Caco-2 (cell line): ENCODE measurements at regions not wholly inside any gene's neighbourhood (a gene's known extent, or its start where the extent isn't known, plus 50 kb on each side); places are given as distances from the start of the nearest gene placed in this dataset.

Experiments used
- BruUV-seq: library from RNA; stranded (reverse); fragments of 400-500 nt; replicated peaks from 2 replicates; lab custom pipeline; 2021; lab: Mats Ljungman, UMichigan
- CTCF ChIA-PET: fragments of 300-600 bp; sonication (Branson Sonifier 250); formaldehyde crosslinking; loops from one replicate; lab custom pipeline; 2022; ENCODE audit warnings: antibody characterized with exemption; lab: Charles Lee
- POLR2A ChIA-PET: fragments of 300-600 bp; sonication (Branson Sonifier 250); formaldehyde crosslinking; loops from one replicate; lab custom pipeline; 2022; ENCODE audit warnings: antibody characterized with exemption; lab: Charles Lee
- DNase-seq, 2 experiments: peaks; one replicate each; pipeline versions ENCODE4 v3.0.0 to v3.0.0-alpha.2; 2020 to 2022
- H3K27me3 ChIP-seq: replicated peaks from 2 replicates; pipeline ENCODE4 v1.6.0; 2011; ENCODE audit warnings: low read length; ENCODE audit not compliant: control insufficient read depth, insufficient read depth
- H3K36me3 ChIP-seq: 2 replicates; pipeline ENCODE4 v1.5.1; 2011; ENCODE audit warnings: low read length; ENCODE audit not compliant: control insufficient read depth, insufficient read depth
- H3K4me1 ChIP-seq: fragments of 250-450 bp; sonication (Bioruptor Pico); 2 replicates; pipeline ENCODE4 v1.5.1; 2020; ENCODE audit warnings: mild to moderate bottlenecking
- H3K4me3 ChIP-seq: 2 replicates; pipeline ENCODE4 v1.5.1; 2011; ENCODE audit warnings: low read depth, mild to moderate bottlenecking, control low read depth, low read length
- H3K9me3 ChIP-seq: fragments of 250-450 bp; sonication (Bioruptor Pico); 2 replicates; pipeline ENCODE4 v1.5.1; 2020; ENCODE audit warnings: mild to moderate bottlenecking, moderate library complexity
- H3K27ac Mint-ChIP-seq: one replicate; pipeline ENCODE4 v1.8.0; 2022; ENCODE audit warnings: mixed read lengths; ENCODE audit not compliant: unreplicated experiment
- H3K27me3 Mint-ChIP-seq: one replicate; pipeline ENCODE4 v1.8.0; 2022; ENCODE audit warnings: mixed read lengths; ENCODE audit not compliant: insufficient read depth, unreplicated experiment
- H3K36me3 Mint-ChIP-seq: one replicate; pipeline ENCODE4 v1.8.0; 2022; ENCODE audit warnings: mild to moderate bottlenecking, mixed read lengths; ENCODE audit not compliant: insufficient read depth, unreplicated experiment
- H3K4me1 Mint-ChIP-seq: one replicate; pipeline ENCODE4 v1.8.0; 2022; ENCODE audit warnings: low read depth, mixed read lengths; ENCODE audit not compliant: unreplicated experiment
- H3K4me3 Mint-ChIP-seq: one replicate; pipeline ENCODE4 v1.8.0; 2022; ENCODE audit warnings: mild to moderate bottlenecking, moderate library complexity, mixed read lengths; ENCODE audit not compliant: unreplicated experiment
- H3K9me3 Mint-ChIP-seq: one replicate; pipeline ENCODE4 v1.8.0; 2022; ENCODE audit warnings: mixed read lengths; ENCODE audit not compliant: unreplicated experiment
- intact Hi-C: fragments of 100-400 bp; cut with micrococcal nuclease; formaldehyde crosslinking; loops from one replicate; pipeline ENCODE4 v1.10.0; 2022; ENCODE audit not compliant: unreplicated experiment
- TF ChIP-seq, protein P1 (sequence below), 2 experiments: fragments of 200-600 bp in 1 of 2; IDR thresholded peaks; 1 replicate in 1 of 2; 2 replicates in 1 of 2; pipeline versions ENCODE4 v1.5.1 to v1.8.0; 2011 to 2022; ENCODE audit warnings: antibody characterized with exemption in 1 of 2, control low read depth in 1 of 2, inconsistent platforms in 1 of 2, low read depth in 1 of 2, low read length in 1 of 2, mild to moderate bottlenecking in 1 of 2, moderate library complexity in 1 of 2; ENCODE audit not compliant: insufficient read depth in 1 of 2, severe bottlenecking in 1 of 2, unreplicated experiment in 1 of 2

DNA sequence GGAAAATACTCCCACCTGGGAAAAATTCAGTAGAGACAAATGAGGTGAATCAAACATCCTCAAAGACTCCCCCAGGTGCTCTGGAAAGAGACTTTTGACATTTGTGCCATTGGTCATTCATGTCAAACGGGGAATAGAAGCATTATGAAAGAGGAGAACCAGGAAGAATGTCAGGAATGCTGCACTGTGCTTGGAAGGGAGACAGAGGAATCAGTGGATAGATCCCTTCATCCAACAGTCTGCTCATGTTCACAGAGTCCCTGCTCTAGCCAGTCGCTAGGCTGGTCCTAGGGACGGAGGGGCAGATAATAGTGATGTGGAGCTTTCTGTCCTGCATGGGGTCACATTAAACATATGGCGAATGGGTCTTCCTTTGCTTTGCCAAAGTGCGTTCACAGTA, 384.4 kb downstream of the FGF9 start:
- DNase-seq, result no peak
- TF ChIP-seq, protein P1, sequence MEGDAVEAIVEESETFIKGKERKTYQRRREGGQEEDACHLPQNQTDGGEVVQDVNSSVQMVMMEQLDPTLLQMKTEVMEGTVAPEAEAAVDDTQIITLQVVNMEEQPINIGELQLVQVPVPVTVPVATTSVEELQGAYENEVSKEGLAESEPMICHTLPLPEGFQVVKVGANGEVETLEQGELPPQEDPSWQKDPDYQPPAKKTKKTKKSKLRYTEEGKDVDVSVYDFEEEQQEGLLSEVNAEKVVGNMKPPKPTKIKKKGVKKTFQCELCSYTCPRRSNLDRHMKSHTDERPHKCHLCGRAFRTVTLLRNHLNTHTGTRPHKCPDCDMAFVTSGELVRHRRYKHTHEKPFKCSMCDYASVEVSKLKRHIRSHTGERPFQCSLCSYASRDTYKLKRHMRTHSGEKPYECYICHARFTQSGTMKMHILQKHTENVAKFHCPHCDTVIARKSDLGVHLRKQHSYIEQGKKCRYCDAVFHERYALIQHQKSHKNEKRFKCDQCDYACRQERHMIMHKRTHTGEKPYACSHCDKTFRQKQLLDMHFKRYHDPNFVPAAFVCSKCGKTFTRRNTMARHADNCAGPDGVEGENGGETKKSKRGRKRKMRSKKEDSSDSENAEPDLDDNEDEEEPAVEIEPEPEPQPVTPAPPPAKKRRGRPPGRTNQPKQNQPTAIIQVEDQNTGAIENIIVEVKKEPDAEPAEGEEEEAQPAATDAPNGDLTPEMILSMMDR (IDR thresholded peaks at IDR 0.05; ENCODE audit: insufficient read depth in 1 of 2, low read depth in 1 of 2, low read length in 1 of 2, severe bottlenecking in 1 of 2, unreplicated experiment in 1 of 2), result no peak
- no peaks in the 10 kb centered on the region for H3K9me3 ChIP-seq
- Mint-ChIP-seq H3K27ac (no peak overlapping the region), H3K27me3 (peaks cover 3% of the 10 kb centered on the region), H3K9me3 (no peaks in the 10 kb centered on the region), H3K4me1 (peaks cover 13% of the 10 kb centered on the region), H3K4me3 (no peak overlapping the region), H3K36me3 (no peaks in the 10 kb centered on the region)
- peaks cover 10% of the 10 kb centered on the region for H3K4me1 ChIP-seq
- intact Hi-C loops, result no loop called here
- ChIA-PET POLR2A (no interaction called here), CTCF (no interaction called here)
- H3K36me3 ChIP-seq, result no peaks in the 10 kb centered on the region
- no peak overlapping the region for H3K4me3 ChIP-seq
- no peaks in the 10 kb centered on the region for H3K27me3 ChIP-seq
- BruUV-seq, result no TSS peak

DNA sequence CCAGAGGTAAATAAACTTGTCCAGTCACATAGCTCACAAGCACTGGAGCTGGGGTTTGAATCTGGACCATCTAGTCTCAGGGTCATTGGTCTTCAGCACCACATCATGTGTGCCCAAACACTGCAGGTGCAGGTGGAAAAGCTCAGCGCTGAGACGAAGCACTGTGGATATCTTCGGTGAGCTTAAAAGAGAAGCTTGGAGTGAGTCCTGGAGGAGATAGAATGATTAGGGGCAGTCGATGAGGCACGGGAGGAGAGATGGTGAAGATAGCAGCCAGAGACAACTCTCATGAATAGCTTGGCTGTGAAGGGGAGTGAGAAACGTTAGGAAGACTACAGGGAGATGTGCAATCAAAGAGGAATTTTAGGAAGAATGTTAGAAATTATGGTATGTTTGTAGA, 389.3 kb downstream of the FGF9 start:
- Histone ChIP-seq H3K27me3 (no peaks in the 10 kb centered on the region), H3K9me3 (no peaks in the 10 kb centered on the region), H3K4me1 (peaks cover 21% of the 10 kb centered on the region), H3K36me3 (no peaks in the 10 kb centered on the region), H3K4me3 (no peak overlapping the region)
- no peak overlapping the region for H3K27ac Mint-ChIP-seq
- BruUV-seq, result no TSS peak
- TF ChIP-seq, protein P1 (IDR thresholded peaks at IDR 0.05; ENCODE audit: insufficient read depth in 1 of 2, low read depth in 1 of 2, low read length in 1 of 2, severe bottlenecking in 1 of 2, unreplicated experiment in 1 of 2), result no peak
- no peak for DNase-seq
- POLR2A ChIA-PET, result no interaction called here
- CTCF ChIA-PET, result no interaction called here
- intact Hi-C loops, result loop anchor here (10.0 kb wide), 1 partner anchor 385 kb away; the partner anchor contains the start of gene FGF9
- peaks cover 20% of the 10 kb centered on the region for H3K4me1 Mint-ChIP-seq
- H3K4me3 Mint-ChIP-seq, result no peak overlapping the region
- no peaks in the 10 kb centered on the region for H3K9me3 Mint-ChIP-seq
- no peaks in the 10 kb centered on the region for H3K36me3 Mint-ChIP-seq
- peaks cover 3% of the 10 kb centered on the region for H3K27me3 Mint-ChIP-seq

DNA sequence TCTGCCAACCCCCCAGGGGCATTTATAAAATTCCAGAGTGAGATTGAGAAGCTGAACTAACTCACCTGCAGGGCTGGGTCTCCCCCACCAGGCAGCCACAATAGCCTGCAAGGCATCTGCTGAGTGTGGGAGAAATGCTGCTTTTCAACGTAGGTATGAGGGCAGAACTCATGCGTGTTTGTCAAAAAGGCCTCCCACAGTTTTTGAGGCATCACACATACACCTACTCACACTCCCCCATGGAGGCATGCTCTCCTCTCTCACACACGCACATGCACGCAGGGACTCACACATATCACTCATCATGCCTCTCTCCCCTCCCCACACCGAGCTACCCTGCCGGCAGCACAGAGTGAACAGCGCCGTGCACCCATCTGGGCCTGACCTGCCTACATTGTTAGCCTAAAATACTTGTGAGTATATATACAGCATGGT, 390.5 kb downstream of the FGF9 start:
- TF ChIP-seq, protein P1 (IDR thresholded peaks at IDR 0.05; ENCODE audit: insufficient read depth in 1 of 2, low read depth in 1 of 2, low read length in 1 of 2, severe bottlenecking in 1 of 2, unreplicated experiment in 1 of 2), result no peak
- Mint-ChIP-seq H3K27ac (peak overlapping the region; percentile 57), H3K4me3 (no peak overlapping the region), H3K9me3 (no peaks in the 10 kb centered on the region), H3K36me3 (no peaks in the 10 kb centered on the region), H3K4me1 (peaks cover 17% of the 10 kb centered on the region), H3K27me3 (no peaks in the 10 kb centered on the region)
- BruUV-seq, result no TSS peak
- peaks cover 24% of the 10 kb centered on the region for H3K4me1 ChIP-seq
- no peaks in the 10 kb centered on the region for H3K9me3 ChIP-seq
- POLR2A ChIA-PET, result no interaction called here
- H3K27me3 ChIP-seq, result no peaks in the 10 kb centered on the region
- H3K36me3 ChIP-seq, result no peaks in the 10 kb centered on the region
- peak in 1 of 2 experiments; percentile 32 for DNase-seq
- no peak overlapping the region for H3K4me3 ChIP-seq
- CTCF ChIA-PET, result no interaction called here
- intact Hi-C loops, result loop anchor here (10.0 kb wide), 1 partner anchor 387 kb away; the partner anchor contains the start of gene FGF9
